ENCODE measurements at regions not wholly inside any gene's neighbourhood (a gene's known extent, or its start where the extent isn't known, plus 50 kb on each side); places are given as distances from the start of the nearest gene placed in this dataset.

DNA sequence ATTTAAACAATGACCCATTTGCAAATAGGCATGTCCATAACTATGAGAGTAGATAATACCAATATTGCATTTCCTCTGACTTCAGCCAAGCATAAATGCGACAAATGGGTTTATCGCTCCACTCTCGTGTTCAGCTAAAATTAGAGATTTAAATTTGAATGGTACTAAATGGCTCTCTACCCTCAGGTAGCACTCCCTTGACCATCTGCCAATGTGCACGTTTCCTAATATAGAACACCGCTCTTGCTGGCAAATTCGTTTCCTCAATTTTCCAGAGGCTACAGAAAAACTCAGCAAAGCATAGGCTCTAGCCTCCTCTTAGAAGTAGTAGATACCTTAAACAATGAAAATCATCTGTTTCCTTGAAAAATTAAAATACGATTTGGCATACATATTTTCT, 251.6 kb downstream of the ADGRA3 start:
- TF ChIP-seq, protein P1, sequence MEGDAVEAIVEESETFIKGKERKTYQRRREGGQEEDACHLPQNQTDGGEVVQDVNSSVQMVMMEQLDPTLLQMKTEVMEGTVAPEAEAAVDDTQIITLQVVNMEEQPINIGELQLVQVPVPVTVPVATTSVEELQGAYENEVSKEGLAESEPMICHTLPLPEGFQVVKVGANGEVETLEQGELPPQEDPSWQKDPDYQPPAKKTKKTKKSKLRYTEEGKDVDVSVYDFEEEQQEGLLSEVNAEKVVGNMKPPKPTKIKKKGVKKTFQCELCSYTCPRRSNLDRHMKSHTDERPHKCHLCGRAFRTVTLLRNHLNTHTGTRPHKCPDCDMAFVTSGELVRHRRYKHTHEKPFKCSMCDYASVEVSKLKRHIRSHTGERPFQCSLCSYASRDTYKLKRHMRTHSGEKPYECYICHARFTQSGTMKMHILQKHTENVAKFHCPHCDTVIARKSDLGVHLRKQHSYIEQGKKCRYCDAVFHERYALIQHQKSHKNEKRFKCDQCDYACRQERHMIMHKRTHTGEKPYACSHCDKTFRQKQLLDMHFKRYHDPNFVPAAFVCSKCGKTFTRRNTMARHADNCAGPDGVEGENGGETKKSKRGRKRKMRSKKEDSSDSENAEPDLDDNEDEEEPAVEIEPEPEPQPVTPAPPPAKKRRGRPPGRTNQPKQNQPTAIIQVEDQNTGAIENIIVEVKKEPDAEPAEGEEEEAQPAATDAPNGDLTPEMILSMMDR (IDR thresholded peaks at IDR 0.05; ENCODE audit: insufficient read depth, low read depth, low read length), result no peak
- TF ChIP-seq EZH2 (IDR thresholded peaks at IDR 0.05; ENCODE audit: insufficient read depth, low read length), result no peak

Measured in astrocyte (in vitro differentiated cells and primary cell).